WTC11 (cell line): ENCODE measurements at regions not wholly inside any gene's neighbourhood (a gene's known extent, or its start where the extent isn't known, plus 50 kb on each side); places are given as distances from the start of the nearest gene placed in this dataset.

Source experiments
- ATAC-seq: fragments of 200-7000 bp; cut with Tn5 transposase; 2 replicates; pipeline ENCODE4 v1.10.0; 2021; ENCODE audit warnings: mild to moderate bottlenecking, moderate library complexity
- CTCF ChIA-PET: fragments of 300-600 bp; sonication (Branson Sonifier 250); formaldehyde crosslinking; loops from one replicate; lab custom pipeline; 2021; ENCODE audit warnings: antibody characterized with exemption; lab: Charles Lee
- POLR2A ChIA-PET: fragments of 350-600 bp; sonication (Branson Sonifier 250); formaldehyde crosslinking; loops from one replicate; lab custom pipeline; 2021; ENCODE audit warnings: antibody characterized with exemption; lab: Charles Lee
- DNase-seq: peaks from one replicate; pipeline ENCODE4 v3.0.0; 2021; ENCODE audit warnings: low spot score
- H3K27ac Mint-ChIP-seq: 2 replicates; pipeline ENCODE4 v1.8.0; 2021; ENCODE audit warnings: mixed read lengths
- H3K27me3 Mint-ChIP-seq: 2 replicates; pipeline ENCODE4 v1.8.0; 2021; ENCODE audit warnings: low read depth, mild to moderate bottlenecking, moderate library complexity, mixed read lengths
- H3K36me3 Mint-ChIP-seq: 2 replicates; pipeline ENCODE4 v1.8.0; 2021; ENCODE audit warnings: mixed read lengths
- H3K4me1 Mint-ChIP-seq: 2 replicates; pipeline ENCODE4 v1.8.0; 2022; ENCODE audit warnings: mixed read lengths
- H3K4me3 Mint-ChIP-seq: 2 replicates; pipeline ENCODE4 v1.8.0; 2021; ENCODE audit warnings: mild to moderate bottlenecking, moderate library complexity, mixed read lengths
- H3K9me3 Mint-ChIP-seq: 2 replicates; pipeline ENCODE4 v1.8.0; 2021; ENCODE audit warnings: mixed read lengths
- AFF4 ChIP-seq: sonication (generic); formaldehyde crosslinking; IDR thresholded peaks from 2 replicates; pipeline ENCODE4 v1.8.1; 2023; ENCODE audit warnings: mild to moderate bottlenecking, missing genetic modification reagents, borderline replicate concordance
- ATF1 ChIP-seq: sonication (generic); formaldehyde crosslinking; IDR thresholded peaks from 2 replicates; pipeline ENCODE4 v1.8.1; 2023; ENCODE audit warnings: mild to moderate bottlenecking, moderate library complexity, missing genetic modification reagents
- CTCF ChIP-seq: fragments of 200-600 bp; IDR thresholded peaks from 2 replicates; pipeline ENCODE4 v1.8.0; 2022; ENCODE audit warnings: antibody characterized with exemption
- FOXJ3 ChIP-seq: sonication (generic); formaldehyde crosslinking; IDR thresholded peaks from 2 replicates; pipeline ENCODE4 v1.9.0; 2021; ENCODE audit warnings: missing genetic modification reagents, mild to moderate bottlenecking, borderline replicate concordance
- FOXK1 ChIP-seq: sonication (generic); formaldehyde crosslinking; IDR thresholded peaks from 2 replicates; pipeline ENCODE4 v1.8.0; 2022; ENCODE audit warnings: mild to moderate bottlenecking, moderate library complexity, missing genetic modification reagents
- FOXP4 ChIP-seq: sonication (generic); formaldehyde crosslinking; IDR thresholded peaks from 2 replicates; pipeline ENCODE4 v1.8.0; 2022; ENCODE audit warnings: mild to moderate bottlenecking, missing genetic modification reagents
- GRHL2 ChIP-seq: fragments of 250-450 bp; sonication (Bioruptor Pico); IDR thresholded peaks from 2 replicates; pipeline ENCODE4 v1.8.0; 2022; ENCODE audit warnings: mild to moderate bottlenecking, moderate library complexity; ENCODE audit not compliant: insufficient replicate concordance, severe bottlenecking
- GTF2I ChIP-seq: fragments of 250-450 bp; sonication (Bioruptor Pico); conservative IDR thresholded peaks from 2 replicates; pipeline ENCODE4 v1.4.0; 2021; ENCODE audit warnings: mild to moderate bottlenecking
- MXD4 ChIP-seq: fragments of 250-450 bp; sonication (Bioruptor Pico); IDR thresholded peaks from 2 replicates; pipeline ENCODE4 v1.8.0; 2021; ENCODE audit warnings: mild to moderate bottlenecking, moderate library complexity, borderline replicate concordance
- NR1H2 ChIP-seq: sonication (generic); formaldehyde crosslinking; IDR thresholded peaks from 2 replicates; pipeline ENCODE4 v1.9.0; 2021; ENCODE audit warnings: mild to moderate bottlenecking, moderate library complexity, missing genetic modification reagents
- USF1 ChIP-seq: sonication (generic); formaldehyde crosslinking; IDR thresholded peaks from 2 replicates; pipeline ENCODE4 v1.8.0; 2022; ENCODE audit warnings: mild to moderate bottlenecking, missing genetic modification reagents
- ZNF138 ChIP-seq: sonication (generic); formaldehyde crosslinking; conservative IDR thresholded peaks from 2 replicates; pipeline ENCODE4 v1.8.1; 2022; ENCODE audit warnings: mild to moderate bottlenecking, moderate library complexity, missing genetic modification reagents
- ZNF396 ChIP-seq: fragments of 250-450 bp; sonication (Bioruptor Pico); IDR thresholded peaks from 2 replicates; pipeline ENCODE4 v1.8.0; 2021; ENCODE audit warnings: mild to moderate bottlenecking, moderate library complexity, borderline replicate concordance
- TF ChIP-seq, protein P1 (sequence below): sonication (generic); formaldehyde crosslinking; IDR thresholded peaks from 2 replicates; pipeline ENCODE4 v1.8.1; 2022; ENCODE audit warnings: missing genetic modification reagents, borderline replicate concordance
- TF ChIP-seq, protein P2 (sequence below): sonication (generic); formaldehyde crosslinking; IDR thresholded peaks from 2 replicates; pipeline ENCODE4 v1.8.1; 2023; ENCODE audit warnings: mild to moderate bottlenecking, missing genetic modification reagents
- TF ChIP-seq, protein P3 (sequence below): sonication (generic); formaldehyde crosslinking; IDR thresholded peaks from 2 replicates; pipeline ENCODE4 v1.8.0; 2023; ENCODE audit warnings: missing genetic modification reagents
- TF ChIP-seq, protein P4 (sequence below): sonication (generic); formaldehyde crosslinking; IDR thresholded peaks from 2 replicates; pipeline ENCODE4 v1.8.1; 2022; ENCODE audit warnings: low read depth, mild to moderate bottlenecking, moderate library complexity, missing genetic modification reagents, borderline replicate concordance

GRCh38 chrX:55335296-55335695 lies 70.6 kb upstream of the PAGE3 start:
- ChIA-PET POLR2A (no interaction called here), CTCF (no interaction called here)
- no peaks in the 10 kb centered on the region; the same call in 1 of the 2 replicates for H3K36me3 Mint-ChIP-seq
- peaks cover 21% of the 10 kb centered on the region for H3K9me3 Mint-ChIP-seq
- H3K27ac Mint-ChIP-seq, result no peak overlapping the region
- ATAC-seq, result no peak
- no peak for DNase-seq
- no peaks in the 10 kb centered on the region for H3K4me1 Mint-ChIP-seq
- H3K27me3 Mint-ChIP-seq, result no peaks in the 10 kb centered on the region; the same call in 1 of the 2 replicates
- TF ChIP-seq MXD4 (CRISPR knock-in tag) (no peak), AFF4 (CRISPR knock-in tag) (no peak), FOXK1 (CRISPR knock-in tag) (no peak), FOXP4 (CRISPR knock-in tag) (no peak), CTCF (no peak), ZNF138 (CRISPR knock-in tag) (no peak), GTF2I (CRISPR knock-in tag) (no peak), ZNF396 (CRISPR knock-in tag) (no peak), ATF1 (no peak), USF1 (CRISPR knock-in tag) (no peak), FOXJ3 (no peak), GRHL2 (CRISPR knock-in tag) (no peak), NR1H2 (CRISPR knock-in tag) (no peak)
- TF ChIP-seq, protein P1, sequence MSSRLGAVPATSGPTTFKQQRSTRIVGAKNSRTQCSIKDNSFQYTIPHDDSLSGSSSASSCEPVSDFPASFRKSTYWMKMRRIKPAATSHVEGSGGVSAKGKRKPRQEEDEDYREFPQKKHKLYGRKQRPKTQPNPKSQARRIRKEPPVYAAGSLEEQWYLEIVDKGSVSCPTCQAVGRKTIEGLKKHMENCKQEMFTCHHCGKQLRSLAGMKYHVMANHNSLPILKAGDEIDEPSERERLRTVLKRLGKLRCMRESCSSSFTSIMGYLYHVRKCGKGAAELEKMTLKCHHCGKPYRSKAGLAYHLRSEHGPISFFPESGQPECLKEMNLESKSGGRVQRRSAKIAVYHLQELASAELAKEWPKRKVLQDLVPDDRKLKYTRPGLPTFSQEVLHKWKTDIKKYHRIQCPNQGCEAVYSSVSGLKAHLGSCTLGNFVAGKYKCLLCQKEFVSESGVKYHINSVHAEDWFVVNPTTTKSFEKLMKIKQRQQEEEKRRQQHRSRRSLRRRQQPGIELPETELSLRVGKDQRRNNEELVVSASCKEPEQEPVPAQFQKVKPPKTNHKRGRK (CRISPR knock-in tag), result no peak
- TF ChIP-seq, protein P2, sequence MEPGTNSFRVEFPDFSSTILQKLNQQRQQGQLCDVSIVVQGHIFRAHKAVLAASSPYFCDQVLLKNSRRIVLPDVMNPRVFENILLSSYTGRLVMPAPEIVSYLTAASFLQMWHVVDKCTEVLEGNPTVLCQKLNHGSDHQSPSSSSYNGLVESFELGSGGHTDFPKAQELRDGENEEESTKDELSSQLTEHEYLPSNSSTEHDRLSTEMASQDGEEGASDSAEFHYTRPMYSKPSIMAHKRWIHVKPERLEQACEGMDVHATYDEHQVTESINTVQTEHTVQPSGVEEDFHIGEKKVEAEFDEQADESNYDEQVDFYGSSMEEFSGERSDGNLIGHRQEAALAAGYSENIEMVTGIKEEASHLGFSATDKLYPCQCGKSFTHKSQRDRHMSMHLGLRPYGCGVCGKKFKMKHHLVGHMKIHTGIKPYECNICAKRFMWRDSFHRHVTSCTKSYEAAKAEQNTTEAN (CRISPR knock-in tag), result no peak
- TF ChIP-seq, protein P3, sequence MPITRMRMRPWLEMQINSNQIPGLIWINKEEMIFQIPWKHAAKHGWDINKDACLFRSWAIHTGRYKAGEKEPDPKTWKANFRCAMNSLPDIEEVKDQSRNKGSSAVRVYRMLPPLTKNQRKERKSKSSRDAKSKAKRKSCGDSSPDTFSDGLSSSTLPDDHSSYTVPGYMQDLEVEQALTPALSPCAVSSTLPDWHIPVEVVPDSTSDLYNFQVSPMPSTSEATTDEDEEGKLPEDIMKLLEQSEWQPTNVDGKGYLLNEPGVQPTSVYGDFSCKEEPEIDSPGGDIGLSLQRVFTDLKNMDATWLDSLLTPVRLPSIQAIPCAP (CRISPR knock-in tag), result no peak
- TF ChIP-seq, protein P4, sequence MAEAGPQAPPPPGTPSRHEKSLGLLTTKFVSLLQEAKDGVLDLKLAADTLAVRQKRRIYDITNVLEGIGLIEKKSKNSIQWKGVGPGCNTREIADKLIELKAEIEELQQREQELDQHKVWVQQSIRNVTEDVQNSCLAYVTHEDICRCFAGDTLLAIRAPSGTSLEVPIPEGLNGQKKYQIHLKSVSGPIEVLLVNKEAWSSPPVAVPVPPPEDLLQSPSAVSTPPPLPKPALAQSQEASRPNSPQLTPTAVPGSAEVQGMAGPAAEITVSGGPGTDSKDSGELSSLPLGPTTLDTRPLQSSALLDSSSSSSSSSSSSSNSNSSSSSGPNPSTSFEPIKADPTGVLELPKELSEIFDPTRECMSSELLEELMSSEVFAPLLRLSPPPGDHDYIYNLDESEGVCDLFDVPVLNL, result no peak
- H3K4me3 Mint-ChIP-seq, result no peak overlapping the region
